ENCODE measurements at regions not wholly inside any gene's neighbourhood (a gene's known extent, or its start where the extent isn't known, plus 50 kb on each side); places are given as distances from the start of the nearest gene placed in this dataset.
"Not testable (repeated sequence)": the region's sequence is repeated elsewhere in the genome, so short reads cannot be mapped to it uniquely, and the experiment has no call there.

- TF ChIP-seq, protein P1, sequence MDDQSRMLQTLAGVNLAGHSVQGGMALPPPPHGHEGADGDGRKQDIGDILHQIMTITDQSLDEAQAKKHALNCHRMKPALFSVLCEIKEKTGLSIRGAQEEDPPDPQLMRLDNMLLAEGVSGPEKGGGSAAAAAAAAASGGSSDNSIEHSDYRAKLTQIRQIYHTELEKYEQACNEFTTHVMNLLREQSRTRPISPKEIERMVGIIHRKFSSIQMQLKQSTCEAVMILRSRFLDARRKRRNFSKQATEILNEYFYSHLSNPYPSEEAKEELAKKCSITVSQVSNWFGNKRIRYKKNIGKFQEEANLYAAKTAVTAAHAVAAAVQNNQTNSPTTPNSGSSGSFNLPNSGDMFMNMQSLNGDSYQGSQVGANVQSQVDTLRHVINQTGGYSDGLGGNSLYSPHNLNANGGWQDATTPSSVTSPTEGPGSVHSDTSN (IDR thresholded peaks at IDR 0.05), result not testable (repeated sequence)
- TF ChIP-seq TAF1 (IDR thresholded peaks at IDR 0.05; ENCODE audit: borderline replicate concordance, low read depth, low read length); TCF12 (IDR thresholded peaks at IDR 0.05); POLR2AphosphoS5 (IDR thresholded peaks at IDR 0.05; ENCODE audit: low read depth, low read length); CTCF (IDR thresholded peaks at IDR 0.05): not testable (repeated sequence)
- TF ChIP-seq, protein P2, sequence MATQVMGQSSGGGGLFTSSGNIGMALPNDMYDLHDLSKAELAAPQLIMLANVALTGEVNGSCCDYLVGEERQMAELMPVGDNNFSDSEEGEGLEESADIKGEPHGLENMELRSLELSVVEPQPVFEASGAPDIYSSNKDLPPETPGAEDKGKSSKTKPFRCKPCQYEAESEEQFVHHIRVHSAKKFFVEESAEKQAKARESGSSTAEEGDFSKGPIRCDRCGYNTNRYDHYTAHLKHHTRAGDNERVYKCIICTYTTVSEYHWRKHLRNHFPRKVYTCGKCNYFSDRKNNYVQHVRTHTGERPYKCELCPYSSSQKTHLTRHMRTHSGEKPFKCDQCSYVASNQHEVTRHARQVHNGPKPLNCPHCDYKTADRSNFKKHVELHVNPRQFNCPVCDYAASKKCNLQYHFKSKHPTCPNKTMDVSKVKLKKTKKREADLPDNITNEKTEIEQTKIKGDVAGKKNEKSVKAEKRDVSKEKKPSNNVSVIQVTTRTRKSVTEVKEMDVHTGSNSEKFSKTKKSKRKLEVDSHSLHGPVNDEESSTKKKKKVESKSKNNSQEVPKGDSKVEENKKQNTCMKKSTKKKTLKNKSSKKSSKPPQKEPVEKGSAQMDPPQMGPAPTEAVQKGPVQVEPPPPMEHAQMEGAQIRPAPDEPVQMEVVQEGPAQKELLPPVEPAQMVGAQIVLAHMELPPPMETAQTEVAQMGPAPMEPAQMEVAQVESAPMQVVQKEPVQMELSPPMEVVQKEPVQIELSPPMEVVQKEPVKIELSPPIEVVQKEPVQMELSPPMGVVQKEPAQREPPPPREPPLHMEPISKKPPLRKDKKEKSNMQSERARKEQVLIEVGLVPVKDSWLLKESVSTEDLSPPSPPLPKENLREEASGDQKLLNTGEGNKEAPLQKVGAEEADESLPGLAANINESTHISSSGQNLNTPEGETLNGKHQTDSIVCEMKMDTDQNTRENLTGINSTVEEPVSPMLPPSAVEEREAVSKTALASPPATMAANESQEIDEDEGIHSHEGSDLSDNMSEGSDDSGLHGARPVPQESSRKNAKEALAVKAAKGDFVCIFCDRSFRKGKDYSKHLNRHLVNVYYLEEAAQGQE (IDR thresholded peaks at IDR 0.05; ENCODE audit: low read depth, low read length), result not testable (repeated sequence)
Observed at GRCh38 chr1:146883190-146883589, 54.9 kb upstream of the NBPF12 start.

All from SK-N-SH (cell line).